ENCODE measurements at regions not wholly inside any gene's neighbourhood (a gene's known extent, or its start where the extent isn't known, plus 50 kb on each side); places are given as distances from the start of the nearest gene placed in this dataset.

GRCh38 chr9:81393985-81394811, 295.1 kb downstream of the TLE1 start:
- no peak for DNase-seq (ENCODE audit: low spot score)
- Histone ChIP-seq H3K9me3 (replicated peaks in 1 of 2; ENCODE audit: control insufficient read depth in 2 of 2, insufficient read depth in 1 of 2, low read depth in 1 of 2, low read length in 2 of 2) (no peaks in the 10 kb centered on the region), H3K79me1 (ENCODE audit: low read depth, low read length) (no peaks in the 10 kb centered on the region), H4K8ac (ENCODE audit: low read depth, low read length) (no peak overlapping the region), H2BK5ac (ENCODE audit: low read length) (no peak overlapping the region), H3K4me2 (ENCODE audit: insufficient read depth, low read length, poor library complexity, severe bottlenecking) (no peak overlapping the region), H2AFZ (ENCODE audit: low read length) (no peak overlapping the region), H3K14ac (ENCODE audit: low read length) (no peak overlapping the region), H3K27me3 (ENCODE audit: control insufficient read depth in 3 of 3, insufficient read depth in 3 of 3, low read depth in 1 of 3, low read length in 3 of 3) (no peaks in the 10 kb centered on the region), H3K4me1 (ENCODE audit: control insufficient read depth in 2 of 2, insufficient read depth in 1 of 2, low read depth in 1 of 2, low read length in 2 of 2) (peaks cover 0 to 20% of the 10 kb centered on the region in 2 donors), H3K23ac (ENCODE audit: low read depth, low read length, poor library complexity) (no peak overlapping the region), H2BK12ac (ENCODE audit: low read length) (peak overlapping the region; percentile 25), H3K9ac (ENCODE audit: low read depth, low read length, poor library complexity) (no peak overlapping the region), H3K36me3 (replicated peaks in 1 of 2; ENCODE audit: control insufficient read depth in 2 of 2, insufficient read depth in 2 of 2, low read length in 2 of 2) (no peaks in the 10 kb centered on the region), H2BK120ac (ENCODE audit: low read depth, low read length) (no peak overlapping the region), H3K4me3 (ENCODE audit: low read length in 2 of 2) (no peak overlapping the region), H2AK5ac (ENCODE audit: low read depth, low read length) (no peak overlapping the region), H4K91ac (ENCODE audit: low read depth, low read length, poor library complexity) (no peak overlapping the region), H3K4ac (ENCODE audit: low read length) (no peak overlapping the region), H2BK15ac (ENCODE audit: low read length) (no peak overlapping the region), H3K27ac (replicated peaks; ENCODE audit: low read length) (no peak overlapping the region), H3K18ac (ENCODE audit: low read length) (no peak overlapping the region)
- WGBS, 2 donors (ENCODE audit: extremely low coverage in 2 of 2, insufficient read length in 2 of 2, insufficient replicate concordance in 1 of 2) = no CpG with 5 or more reads among the region's 6 CpGs

GRCh38 chr9:81391457-81391825, 297.9 kb downstream of the TLE1 start:
- no CpG with 5 or more reads among the region's 2 CpGs for WGBS, 2 donors (ENCODE audit: extremely low coverage in 2 of 2, insufficient read length in 2 of 2, insufficient replicate concordance in 1 of 2)

GRCh38 chr9:81390792-81391456, 298.4 kb downstream of the TLE1 start:
- WGBS, 2 donors (ENCODE audit: extremely low coverage in 2 of 2, insufficient read length in 2 of 2, insufficient replicate concordance in 1 of 2) = no CpG with 5 or more reads among the region's 4 CpGs

More at GRCh38 chr9:81391457-81391825, 297.9 kb downstream of the TLE1 start:
- H3K9ac ChIP-seq (ENCODE audit: low read depth, low read length, poor library complexity) = no peak overlapping the region
- no peak overlapping the region for H2BK15ac ChIP-seq (ENCODE audit: low read length)
- H2BK12ac ChIP-seq (ENCODE audit: low read length) = no peak overlapping the region
- no peak overlapping the region for H3K14ac ChIP-seq (ENCODE audit: low read length)
- H4K8ac ChIP-seq (ENCODE audit: low read depth, low read length) = no peak overlapping the region
- no peak overlapping the region for H3K23ac ChIP-seq (ENCODE audit: low read depth, low read length, poor library complexity)
- no peak for DNase-seq (ENCODE audit: low spot score)
- no peak overlapping the region for H2BK120ac ChIP-seq (ENCODE audit: low read depth, low read length)
- H2BK5ac ChIP-seq (ENCODE audit: low read length) = no peak overlapping the region
- H3K36me3 ChIP-seq (replicated peaks in 1 of 2; ENCODE audit: control insufficient read depth in 2 of 2, insufficient read depth in 2 of 2, low read length in 2 of 2) = no peaks in the 10 kb centered on the region
- H3K27ac ChIP-seq (replicated peaks; ENCODE audit: low read length) = no peak overlapping the region
- no peak overlapping the region for H2AK5ac ChIP-seq (ENCODE audit: low read depth, low read length)
- H3K4me1 ChIP-seq (ENCODE audit: control insufficient read depth in 2 of 2, insufficient read depth in 1 of 2, low read depth in 1 of 2, low read length in 2 of 2) = peaks cover 0 to 13% of the 10 kb centered on the region in 2 donors
- H4K91ac ChIP-seq (ENCODE audit: low read depth, low read length, poor library complexity) = no peak overlapping the region
- no peaks in the 10 kb centered on the region for H3K9me3 ChIP-seq (replicated peaks in 1 of 2; ENCODE audit: control insufficient read depth in 2 of 2, insufficient read depth in 1 of 2, low read depth in 1 of 2, low read length in 2 of 2)
- no peaks in the 10 kb centered on the region for H3K79me1 ChIP-seq (ENCODE audit: low read depth, low read length)
- no peak overlapping the region for H3K4me2 ChIP-seq (ENCODE audit: insufficient read depth, low read length, poor library complexity, severe bottlenecking)
- no peak overlapping the region for H2AFZ ChIP-seq (ENCODE audit: low read length)
- H3K4ac ChIP-seq (ENCODE audit: low read length) = no peak overlapping the region
- no peak overlapping the region for H3K18ac ChIP-seq (ENCODE audit: low read length)
- no peaks in the 10 kb centered on the region for H3K27me3 ChIP-seq (ENCODE audit: control insufficient read depth in 3 of 3, insufficient read depth in 3 of 3, low read depth in 1 of 3, low read length in 3 of 3)
- H3K4me3 ChIP-seq (ENCODE audit: low read length in 2 of 2) = no peak overlapping the region

GRCh38 chr9:81389569-81389993, 299.8 kb downstream of the TLE1 start:
- no peak for DNase-seq (ENCODE audit: low spot score)
- H3K9me3 ChIP-seq (replicated peaks in 1 of 2; ENCODE audit: control insufficient read depth in 2 of 2, insufficient read depth in 1 of 2, low read depth in 1 of 2, low read length in 2 of 2) = no peaks in the 10 kb centered on the region
- no CpG with 5 or more reads among the region's 6 CpGs for WGBS, 2 donors (ENCODE audit: extremely low coverage in 2 of 2, insufficient read length in 2 of 2, insufficient replicate concordance in 1 of 2)

More at GRCh38 chr9:81390792-81391456, 298.4 kb downstream of the TLE1 start:
- Histone ChIP-seq H3K4me3 (ENCODE audit: low read length in 2 of 2) (no peak overlapping the region), H3K4me2 (ENCODE audit: insufficient read depth, low read length, poor library complexity, severe bottlenecking) (no peak overlapping the region), H3K9ac (ENCODE audit: low read depth, low read length, poor library complexity) (no peak overlapping the region), H3K4ac (ENCODE audit: low read length) (no peak overlapping the region), H2BK5ac (ENCODE audit: low read length) (no peak overlapping the region), H4K8ac (ENCODE audit: low read depth, low read length) (no peak overlapping the region), H2BK15ac (ENCODE audit: low read length) (no peak overlapping the region), H2AFZ (ENCODE audit: low read length) (no peak overlapping the region), H3K27me3 (ENCODE audit: control insufficient read depth in 3 of 3, insufficient read depth in 3 of 3, low read depth in 1 of 3, low read length in 3 of 3) (no peaks in the 10 kb centered on the region), H3K36me3 (replicated peaks in 1 of 2; ENCODE audit: control insufficient read depth in 2 of 2, insufficient read depth in 2 of 2, low read length in 2 of 2) (no peaks in the 10 kb centered on the region), H3K27ac (replicated peaks; ENCODE audit: low read length) (no peak overlapping the region), H3K14ac (ENCODE audit: low read length) (no peak overlapping the region), H3K4me1 (ENCODE audit: control insufficient read depth in 2 of 2, insufficient read depth in 1 of 2, low read depth in 1 of 2, low read length in 2 of 2) (peaks cover 0 to 12% of the 10 kb centered on the region in 2 donors), H2BK12ac (ENCODE audit: low read length) (no peak overlapping the region), H3K23ac (ENCODE audit: low read depth, low read length, poor library complexity) (no peak overlapping the region), H2BK120ac (ENCODE audit: low read depth, low read length) (no peak overlapping the region), H3K18ac (ENCODE audit: low read length) (no peak overlapping the region), H2AK5ac (ENCODE audit: low read depth, low read length) (no peak overlapping the region), H3K79me1 (ENCODE audit: low read depth, low read length) (no peaks in the 10 kb centered on the region), H4K91ac (ENCODE audit: low read depth, low read length, poor library complexity) (no peak overlapping the region), H3K9me3 (replicated peaks in 1 of 2; ENCODE audit: control insufficient read depth in 2 of 2, insufficient read depth in 1 of 2, low read depth in 1 of 2, low read length in 2 of 2) (no peaks in the 10 kb centered on the region)
- DNase-seq (ENCODE audit: low spot score) = no peak

More at GRCh38 chr9:81389569-81389993, 299.8 kb downstream of the TLE1 start:
- Histone ChIP-seq H4K91ac (ENCODE audit: low read depth, low read length, poor library complexity) (no peak overlapping the region), H2BK12ac (ENCODE audit: low read length) (no peak overlapping the region), H3K23ac (ENCODE audit: low read depth, low read length, poor library complexity) (no peak overlapping the region), H3K4me2 (ENCODE audit: insufficient read depth, low read length, poor library complexity, severe bottlenecking) (no peak overlapping the region), H2BK5ac (ENCODE audit: low read length) (no peak overlapping the region), H2BK15ac (ENCODE audit: low read length) (no peak overlapping the region), H3K9ac (ENCODE audit: low read depth, low read length, poor library complexity) (no peak overlapping the region), H3K18ac (ENCODE audit: low read length) (no peak overlapping the region), H2AK5ac (ENCODE audit: low read depth, low read length) (no peak overlapping the region), H3K27ac (replicated peaks; ENCODE audit: low read length) (no peak overlapping the region), H3K27me3 (ENCODE audit: control insufficient read depth in 3 of 3, insufficient read depth in 3 of 3, low read depth in 1 of 3, low read length in 3 of 3) (no peaks in the 10 kb centered on the region), H3K4me1 (ENCODE audit: control insufficient read depth in 2 of 2, insufficient read depth in 1 of 2, low read depth in 1 of 2, low read length in 2 of 2) (peaks cover 0 to 7% of the 10 kb centered on the region in 2 donors), H3K79me1 (ENCODE audit: low read depth, low read length) (no peaks in the 10 kb centered on the region), H4K8ac (ENCODE audit: low read depth, low read length) (no peak overlapping the region), H2AFZ (ENCODE audit: low read length) (no peak overlapping the region), H3K36me3 (replicated peaks in 1 of 2; ENCODE audit: control insufficient read depth in 2 of 2, insufficient read depth in 2 of 2, low read length in 2 of 2) (no peaks in the 10 kb centered on the region), H3K4ac (ENCODE audit: low read length) (no peak overlapping the region), H3K14ac (ENCODE audit: low read length) (no peak overlapping the region), H3K4me3 (ENCODE audit: low read length in 2 of 2) (no peak overlapping the region), H2BK120ac (ENCODE audit: low read depth, low read length) (no peak overlapping the region)
